ENCODE measurements at regions not wholly inside any gene's neighbourhood (a gene's known extent, or its start where the extent isn't known, plus 50 kb on each side); places are given as distances from the start of the nearest gene placed in this dataset.

DNA sequence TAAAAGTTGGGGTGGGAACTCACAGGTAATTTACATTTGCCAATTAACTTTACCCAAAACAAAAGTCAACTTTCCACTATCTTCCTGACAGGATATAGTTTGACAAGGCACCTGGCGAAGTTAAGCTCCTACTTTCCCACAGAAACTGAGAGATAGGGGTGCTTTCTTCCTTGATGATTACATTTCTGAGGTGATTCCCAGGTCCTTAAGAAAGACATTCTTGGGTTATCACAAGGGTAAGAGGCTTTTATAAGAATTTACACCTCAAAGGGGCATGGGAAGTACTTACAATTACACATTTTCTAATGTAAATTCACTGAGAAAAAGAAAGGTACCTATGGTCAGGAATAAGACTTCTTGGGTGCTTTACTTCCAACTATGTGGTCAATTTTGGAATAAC is 660.9 kb upstream of the MGAT4C start:
- Histone ChIP-seq H3K36me3 (no peaks in the 10 kb centered on the region), H3K9ac (no peak overlapping the region), H3K4me2 (no peak overlapping the region), H3K4me3 (no peak overlapping the region), H2AFZ (replicated peaks) (no peak overlapping the region), H3K27me3 (no peaks in the 10 kb centered on the region), H3K9me3 (ENCODE audit: low read depth) (no peaks in the 10 kb centered on the region), H3K27ac (no peak overlapping the region), H4K20me1 (ENCODE audit: low read depth) (no peaks in the 10 kb centered on the region), H3K4me1 (no peaks in the 10 kb centered on the region), H3F3A (ENCODE audit: low read depth) (no peaks in the 10 kb centered on the region), H3K79me2 (ENCODE audit: low read depth) (no peaks in the 10 kb centered on the region)
- Mint-ChIP-seq H3K4me3 (no peak overlapping the region), H3K27ac (no peak overlapping the region), H3K9me3 (peaks cover 3% of the 10 kb centered on the region), H3K36me3 (no peaks in the 10 kb centered on the region), H3K27me3 (ENCODE audit: insufficient read depth, low read depth) (no peaks in the 10 kb centered on the region), H3K4me1 (no peaks in the 10 kb centered on the region)
- TF ChIP-seq EZH2 (IDR thresholded peaks at IDR 0.05) (no peak), EZH2phosphoT487 (IDR thresholded peaks at IDR 0.05) (no peak)
- TF ChIP-seq, protein P1, sequence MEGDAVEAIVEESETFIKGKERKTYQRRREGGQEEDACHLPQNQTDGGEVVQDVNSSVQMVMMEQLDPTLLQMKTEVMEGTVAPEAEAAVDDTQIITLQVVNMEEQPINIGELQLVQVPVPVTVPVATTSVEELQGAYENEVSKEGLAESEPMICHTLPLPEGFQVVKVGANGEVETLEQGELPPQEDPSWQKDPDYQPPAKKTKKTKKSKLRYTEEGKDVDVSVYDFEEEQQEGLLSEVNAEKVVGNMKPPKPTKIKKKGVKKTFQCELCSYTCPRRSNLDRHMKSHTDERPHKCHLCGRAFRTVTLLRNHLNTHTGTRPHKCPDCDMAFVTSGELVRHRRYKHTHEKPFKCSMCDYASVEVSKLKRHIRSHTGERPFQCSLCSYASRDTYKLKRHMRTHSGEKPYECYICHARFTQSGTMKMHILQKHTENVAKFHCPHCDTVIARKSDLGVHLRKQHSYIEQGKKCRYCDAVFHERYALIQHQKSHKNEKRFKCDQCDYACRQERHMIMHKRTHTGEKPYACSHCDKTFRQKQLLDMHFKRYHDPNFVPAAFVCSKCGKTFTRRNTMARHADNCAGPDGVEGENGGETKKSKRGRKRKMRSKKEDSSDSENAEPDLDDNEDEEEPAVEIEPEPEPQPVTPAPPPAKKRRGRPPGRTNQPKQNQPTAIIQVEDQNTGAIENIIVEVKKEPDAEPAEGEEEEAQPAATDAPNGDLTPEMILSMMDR (IDR thresholded peaks at IDR 0.05), result no peak
- no peak for DNase-seq (ENCODE audit: low spot score)

DNA sequence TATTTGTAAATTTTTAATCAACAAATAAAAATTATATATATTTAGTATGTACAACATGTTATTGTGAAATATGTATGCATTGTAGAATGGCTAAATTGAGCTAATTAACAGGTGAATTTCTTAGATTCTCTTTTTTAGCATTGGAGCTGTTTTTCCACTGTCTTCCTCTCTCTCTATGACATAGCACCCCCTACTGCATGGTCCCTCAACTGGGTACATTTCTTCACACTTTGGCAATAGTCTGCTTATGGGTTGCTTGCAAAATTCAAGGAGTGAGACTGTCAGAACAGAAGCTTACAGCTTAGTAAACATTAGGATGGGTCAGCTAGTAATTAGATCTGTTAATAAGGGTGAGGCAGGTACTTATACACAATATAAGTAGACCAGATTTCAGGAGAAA is 658.5 kb upstream of the MGAT4C start:
- H3K4me3 Mint-ChIP-seq, result no peak overlapping the region
- TF ChIP-seq EZH2 (IDR thresholded peaks at IDR 0.05), result no peak
- TF ChIP-seq, protein P1 (IDR thresholded peaks at IDR 0.05), result peak; percentile 66
- Histone ChIP-seq H3F3A (ENCODE audit: low read depth) (no peaks in the 10 kb centered on the region), H3K4me2 (no peak overlapping the region), H3K4me1 (no peaks in the 10 kb centered on the region), H3K36me3 (no peaks in the 10 kb centered on the region), H3K27ac (no peak overlapping the region), H3K27me3 (no peaks in the 10 kb centered on the region), H3K9ac (no peak overlapping the region), H3K4me3 (no peak overlapping the region), H2AFZ (replicated peaks) (no peak overlapping the region), H3K9me3 (ENCODE audit: low read depth) (no peaks in the 10 kb centered on the region), H4K20me1 (ENCODE audit: low read depth) (no peaks in the 10 kb centered on the region), H3K79me2 (ENCODE audit: low read depth) (no peaks in the 10 kb centered on the region)
- DNase-seq (ENCODE audit: low spot score), result peak; percentile 54
- H3K36me3 Mint-ChIP-seq, result no peaks in the 10 kb centered on the region
- no peaks in the 10 kb centered on the region for H3K27me3 Mint-ChIP-seq (ENCODE audit: insufficient read depth, low read depth)
- no peaks in the 10 kb centered on the region for H3K4me1 Mint-ChIP-seq
- H3K27ac Mint-ChIP-seq, result no peak overlapping the region
- H3K9me3 Mint-ChIP-seq, result peaks cover 3% of the 10 kb centered on the region

DNA sequence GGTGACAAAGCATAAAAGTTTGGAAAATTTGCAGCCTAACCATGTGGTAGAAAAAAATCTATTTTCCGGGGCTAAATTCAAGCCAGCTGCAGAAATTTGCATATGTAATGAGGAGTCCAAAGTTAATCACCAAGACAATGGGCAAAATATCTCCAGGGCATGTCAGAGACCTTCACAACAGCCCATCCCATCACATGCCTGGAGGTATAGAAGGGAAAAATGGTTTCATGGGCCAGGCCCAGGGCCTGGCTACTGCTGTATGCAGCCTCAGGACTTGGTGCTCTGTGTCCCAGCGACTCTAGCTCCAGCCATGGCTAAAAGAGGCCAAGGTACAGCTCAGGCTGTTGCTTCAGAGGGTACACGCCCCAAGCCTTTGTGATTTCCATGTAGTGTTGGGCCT is 655.8 kb upstream of the MGAT4C start:
- TF ChIP-seq EZH2phosphoT487 (IDR thresholded peaks at IDR 0.05) (no peak), EZH2 (IDR thresholded peaks at IDR 0.05) (no peak)
- TF ChIP-seq, protein P1 (IDR thresholded peaks at IDR 0.05), result no peak
- H2AFZ ChIP-seq (replicated peaks), result no peak overlapping the region
- H3K27me3 Mint-ChIP-seq (ENCODE audit: insufficient read depth, low read depth), result no peaks in the 10 kb centered on the region
- no peak overlapping the region for H3K4me3 Mint-ChIP-seq
- peaks cover 3% of the 10 kb centered on the region for H3K9me3 Mint-ChIP-seq
- H3K4me1 Mint-ChIP-seq, result no peaks in the 10 kb centered on the region
- no peaks in the 10 kb centered on the region for H3K79me2 ChIP-seq (ENCODE audit: low read depth)
- H4K20me1 ChIP-seq (ENCODE audit: low read depth), result no peaks in the 10 kb centered on the region
- no peaks in the 10 kb centered on the region for H3K36me3 ChIP-seq
- H3K9ac ChIP-seq, result no peak overlapping the region
- no peak for DNase-seq (ENCODE audit: low spot score)
- no peaks in the 10 kb centered on the region for H3K4me1 ChIP-seq
- no peaks in the 10 kb centered on the region for H3F3A ChIP-seq (ENCODE audit: low read depth)
- no peaks in the 10 kb centered on the region for H3K9me3 ChIP-seq (ENCODE audit: low read depth)
- no peak overlapping the region for H3K27ac Mint-ChIP-seq
- no peak overlapping the region for H3K4me2 ChIP-seq
- H3K27me3 ChIP-seq, result no peaks in the 10 kb centered on the region
- no peak overlapping the region for H3K27ac ChIP-seq
- no peaks in the 10 kb centered on the region for H3K36me3 Mint-ChIP-seq
- H3K4me3 ChIP-seq, result no peak overlapping the region

DNA sequence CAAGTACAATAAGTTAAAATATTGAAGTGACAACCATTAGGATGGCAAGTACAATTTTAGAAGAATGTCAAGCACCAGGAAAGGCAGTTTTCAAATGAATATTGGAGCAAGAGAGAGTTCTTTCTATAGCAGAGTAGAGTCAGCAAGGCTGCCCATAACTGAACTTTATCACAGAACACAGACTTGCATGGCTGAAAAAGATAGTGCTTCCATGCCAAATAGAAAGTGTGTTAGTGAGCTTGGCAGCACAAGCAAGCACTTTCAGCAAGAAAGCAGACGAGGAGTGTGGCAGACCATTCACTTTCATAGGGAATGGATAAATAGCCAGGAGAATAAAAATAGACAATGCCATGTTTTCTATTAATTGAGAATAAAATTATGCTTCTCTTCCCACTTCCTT is 647.0 kb upstream of the MGAT4C start:
- H3K9me3 ChIP-seq (ENCODE audit: low read depth), result no peaks in the 10 kb centered on the region
- Mint-ChIP-seq H3K36me3 (no peaks in the 10 kb centered on the region), H3K4me1 (no peaks in the 10 kb centered on the region), H3K4me3 (no peak overlapping the region), H3K27ac (no peak overlapping the region), H3K9me3 (no peaks in the 10 kb centered on the region), H3K27me3 (ENCODE audit: insufficient read depth, low read depth) (no peaks in the 10 kb centered on the region)
- H3K9ac ChIP-seq, result no peak overlapping the region
- H3K27me3 ChIP-seq, result no peaks in the 10 kb centered on the region
- peak overlapping the region; percentile 9 for H2AFZ ChIP-seq (replicated peaks)
- H3K4me2 ChIP-seq, result no peak overlapping the region
- no peak overlapping the region for H3K27ac ChIP-seq
- H3K79me2 ChIP-seq (ENCODE audit: low read depth), result no peaks in the 10 kb centered on the region
- no peaks in the 10 kb centered on the region for H3K4me1 ChIP-seq
- TF ChIP-seq, protein P1 (IDR thresholded peaks at IDR 0.05), result no peak
- TF ChIP-seq EZH2 (IDR thresholded peaks at IDR 0.05) (no peak), EZH2phosphoT487 (IDR thresholded peaks at IDR 0.05) (no peak)
- no peak overlapping the region for H3K4me3 ChIP-seq
- no peaks in the 10 kb centered on the region for H4K20me1 ChIP-seq (ENCODE audit: low read depth)
- no peaks in the 10 kb centered on the region for H3K36me3 ChIP-seq
- no peaks in the 10 kb centered on the region for H3F3A ChIP-seq (ENCODE audit: low read depth)
- DNase-seq (ENCODE audit: low spot score), result no peak
